Breast epithelium (tissue), 3 donors: ENCODE measurements at regions not wholly inside any gene's neighbourhood (a gene's known extent, or its start where the extent isn't known, plus 50 kb on each side); places are given as distances from the start of the nearest gene placed in this dataset.

Experiments used
- POLR2A ChIP-seq: fragments of 450-650 bp; IDR thresholded peaks from one replicate; pipeline ENCODE4 v1.6.1; 2016; ENCODE audit warnings: antibody characterized with exemption, mild to moderate bottlenecking, moderate library complexity
- TF ChIP-seq, protein P1 (sequence below), 3 donors: fragments of 450-650 bp; IDR thresholded peaks; one replicate each; pipeline ENCODE4 v1.5.1; 2016 to 2017; ENCODE audit warnings: antibody characterized with exemption in 3 of 3, mild to moderate bottlenecking in 3 of 3, moderate library complexity in 3 of 3

GRCh38 chr4:148944839-148945219 lies 502.6 kb upstream of the NR3C2 start:
- TF ChIP-seq, protein P1, sequence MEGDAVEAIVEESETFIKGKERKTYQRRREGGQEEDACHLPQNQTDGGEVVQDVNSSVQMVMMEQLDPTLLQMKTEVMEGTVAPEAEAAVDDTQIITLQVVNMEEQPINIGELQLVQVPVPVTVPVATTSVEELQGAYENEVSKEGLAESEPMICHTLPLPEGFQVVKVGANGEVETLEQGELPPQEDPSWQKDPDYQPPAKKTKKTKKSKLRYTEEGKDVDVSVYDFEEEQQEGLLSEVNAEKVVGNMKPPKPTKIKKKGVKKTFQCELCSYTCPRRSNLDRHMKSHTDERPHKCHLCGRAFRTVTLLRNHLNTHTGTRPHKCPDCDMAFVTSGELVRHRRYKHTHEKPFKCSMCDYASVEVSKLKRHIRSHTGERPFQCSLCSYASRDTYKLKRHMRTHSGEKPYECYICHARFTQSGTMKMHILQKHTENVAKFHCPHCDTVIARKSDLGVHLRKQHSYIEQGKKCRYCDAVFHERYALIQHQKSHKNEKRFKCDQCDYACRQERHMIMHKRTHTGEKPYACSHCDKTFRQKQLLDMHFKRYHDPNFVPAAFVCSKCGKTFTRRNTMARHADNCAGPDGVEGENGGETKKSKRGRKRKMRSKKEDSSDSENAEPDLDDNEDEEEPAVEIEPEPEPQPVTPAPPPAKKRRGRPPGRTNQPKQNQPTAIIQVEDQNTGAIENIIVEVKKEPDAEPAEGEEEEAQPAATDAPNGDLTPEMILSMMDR (IDR thresholded peaks at IDR 0.05): no peak
- TF ChIP-seq POLR2A: no peak
